ENCODE measurements at regions not wholly inside any gene's neighbourhood (a gene's known extent, or its start where the extent isn't known, plus 50 kb on each side); places are given as distances from the start of the nearest gene placed in this dataset.

DNA sequence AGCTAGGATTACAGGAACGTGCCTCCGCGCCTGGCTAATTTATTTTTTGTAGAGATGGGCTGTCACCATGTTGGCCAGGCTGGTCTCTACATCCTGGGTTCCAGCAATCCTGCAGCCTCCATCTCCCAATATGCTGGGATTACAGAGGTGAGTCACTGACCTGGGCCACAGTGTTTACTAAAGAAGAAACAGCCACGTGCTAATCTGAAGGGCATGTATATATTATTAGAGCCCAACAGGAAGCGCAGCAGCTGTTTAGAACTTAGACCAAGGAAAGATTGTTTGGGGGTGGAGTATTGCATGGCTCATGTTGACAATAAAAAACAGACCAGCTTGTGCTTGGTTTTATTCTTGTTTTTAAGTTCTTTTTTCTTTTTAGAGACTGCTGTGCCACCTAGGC is 60.2 kb downstream of the HAPSTR1 start:
- Mint-ChIP-seq H3K4me3 (ENCODE audit: low read depth, unreplicated experiment) (no peak overlapping the region), H3K27me3 (ENCODE audit: unreplicated experiment) (peaks cover 20% of the 10 kb centered on the region), H3K27ac (ENCODE audit: unreplicated experiment) (no peak overlapping the region), H3K36me3 (ENCODE audit: insufficient read depth, unreplicated experiment) (no peaks in the 10 kb centered on the region), H3K9me3 (ENCODE audit: low read depth, unreplicated experiment) (peaks cover 7% of the 10 kb centered on the region), H3K4me1 (ENCODE audit: low read depth, unreplicated experiment) (no peaks in the 10 kb centered on the region)
- CTCF ChIA-PET = interaction anchor here (0.6 to 1.8 kb wide), 4 partner anchors 12 to 975 kb away, joined by 3 to 5 read pairs (median 3); no protein-coding TSS in a partner anchor
- no TSS peak for BruUV-seq (replicated peaks)
- TF ChIP-seq, protein P1, sequence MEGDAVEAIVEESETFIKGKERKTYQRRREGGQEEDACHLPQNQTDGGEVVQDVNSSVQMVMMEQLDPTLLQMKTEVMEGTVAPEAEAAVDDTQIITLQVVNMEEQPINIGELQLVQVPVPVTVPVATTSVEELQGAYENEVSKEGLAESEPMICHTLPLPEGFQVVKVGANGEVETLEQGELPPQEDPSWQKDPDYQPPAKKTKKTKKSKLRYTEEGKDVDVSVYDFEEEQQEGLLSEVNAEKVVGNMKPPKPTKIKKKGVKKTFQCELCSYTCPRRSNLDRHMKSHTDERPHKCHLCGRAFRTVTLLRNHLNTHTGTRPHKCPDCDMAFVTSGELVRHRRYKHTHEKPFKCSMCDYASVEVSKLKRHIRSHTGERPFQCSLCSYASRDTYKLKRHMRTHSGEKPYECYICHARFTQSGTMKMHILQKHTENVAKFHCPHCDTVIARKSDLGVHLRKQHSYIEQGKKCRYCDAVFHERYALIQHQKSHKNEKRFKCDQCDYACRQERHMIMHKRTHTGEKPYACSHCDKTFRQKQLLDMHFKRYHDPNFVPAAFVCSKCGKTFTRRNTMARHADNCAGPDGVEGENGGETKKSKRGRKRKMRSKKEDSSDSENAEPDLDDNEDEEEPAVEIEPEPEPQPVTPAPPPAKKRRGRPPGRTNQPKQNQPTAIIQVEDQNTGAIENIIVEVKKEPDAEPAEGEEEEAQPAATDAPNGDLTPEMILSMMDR (IDR thresholded peaks at IDR 0.05; ENCODE audit: unreplicated experiment) = no peak
- no peak for DNase-seq
- intact Hi-C loops (cut with micrococcal nuclease; ENCODE audit: unreplicated experiment) = no loop called here

DNA sequence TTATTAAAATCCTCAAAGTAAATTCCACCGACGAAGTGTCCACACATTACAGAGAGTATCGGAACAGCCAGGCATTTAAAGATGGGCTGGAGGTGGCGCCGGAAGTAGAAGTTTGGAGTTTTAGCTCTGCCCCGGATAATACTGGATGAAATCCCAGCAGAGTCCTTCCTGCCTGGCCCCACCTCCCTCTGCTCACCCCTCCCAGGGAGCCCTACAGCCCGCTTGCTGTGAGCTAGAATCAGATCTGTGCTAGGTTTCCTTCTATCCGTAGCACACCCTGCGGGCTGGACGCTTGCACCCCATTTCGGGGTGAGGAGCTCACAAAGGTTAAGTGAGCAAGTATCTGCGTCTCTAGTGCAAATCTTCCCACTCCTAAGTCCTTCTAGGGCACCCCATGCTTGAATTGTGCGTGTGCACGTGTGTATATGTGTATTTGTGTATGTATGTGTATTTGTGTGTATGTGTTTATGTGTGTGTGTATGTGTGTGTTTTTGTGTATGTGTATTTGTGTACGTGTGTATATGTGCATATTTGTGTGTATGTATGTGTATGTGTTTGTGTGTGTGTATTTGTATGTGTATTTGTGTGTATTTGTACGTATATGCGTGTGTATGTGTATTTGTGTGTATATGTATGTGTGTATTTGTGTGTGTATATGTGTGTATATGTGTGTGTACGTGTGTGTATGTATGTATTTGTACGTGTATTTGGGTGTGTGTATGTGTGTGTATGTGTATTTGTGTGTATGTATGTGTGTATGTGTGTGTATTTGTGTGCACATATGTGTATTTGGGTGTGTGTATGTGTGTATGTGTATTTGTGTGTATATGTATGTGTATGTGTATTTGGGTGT is 61.4 kb downstream of the HAPSTR1 start:
- no peaks in the 10 kb centered on the region for H3K36me3 Mint-ChIP-seq (ENCODE audit: insufficient read depth, unreplicated experiment)
- no peak overlapping the region for H3K4me3 Mint-ChIP-seq (ENCODE audit: low read depth, unreplicated experiment)
- intact Hi-C loops (cut with micrococcal nuclease; ENCODE audit: unreplicated experiment) = no loop called here
- BruUV-seq (replicated peaks) = no TSS peak
- peaks cover 20% of the 10 kb centered on the region for H3K27me3 Mint-ChIP-seq (ENCODE audit: unreplicated experiment)
- no peak for DNase-seq
- peak overlapping the region; percentile 19 for H3K27ac Mint-ChIP-seq (ENCODE audit: unreplicated experiment)
- H3K4me1 Mint-ChIP-seq (ENCODE audit: low read depth, unreplicated experiment) = no peaks in the 10 kb centered on the region
- CTCF ChIA-PET = no interaction called here
- peaks cover 7% of the 10 kb centered on the region for H3K9me3 Mint-ChIP-seq (ENCODE audit: low read depth, unreplicated experiment)
- TF ChIP-seq, protein P1 (IDR thresholded peaks at IDR 0.05; ENCODE audit: unreplicated experiment) = no peak

DNA sequence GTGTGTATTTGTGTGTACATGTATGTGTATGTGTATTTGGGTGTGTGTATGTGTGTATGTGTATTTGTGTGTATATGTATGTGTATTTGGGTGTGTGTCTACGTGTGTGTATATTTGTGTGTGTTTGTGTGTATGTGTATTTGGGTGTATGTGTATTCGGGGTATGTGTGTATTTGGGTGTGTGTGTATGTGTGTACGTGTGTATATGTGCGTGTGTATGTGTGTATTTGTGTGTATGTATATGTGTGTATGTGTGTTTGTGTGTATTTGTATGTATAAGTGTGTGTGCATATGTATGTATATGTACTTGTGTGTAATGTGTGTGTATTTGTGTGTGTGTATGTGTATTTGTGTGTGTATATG is 62.0 kb downstream of the HAPSTR1 start:
- Mint-ChIP-seq H3K36me3 (ENCODE audit: insufficient read depth, unreplicated experiment) (no peaks in the 10 kb centered on the region), H3K9me3 (ENCODE audit: low read depth, unreplicated experiment) (peaks cover 7% of the 10 kb centered on the region), H3K27ac (ENCODE audit: unreplicated experiment) (no peak overlapping the region), H3K27me3 (ENCODE audit: unreplicated experiment) (peaks cover 20% of the 10 kb centered on the region), H3K4me1 (ENCODE audit: low read depth, unreplicated experiment) (no peaks in the 10 kb centered on the region), H3K4me3 (ENCODE audit: low read depth, unreplicated experiment) (no peak overlapping the region)
- intact Hi-C loops (cut with micrococcal nuclease; ENCODE audit: unreplicated experiment) = no loop called here
- TF ChIP-seq, protein P1 (IDR thresholded peaks at IDR 0.05; ENCODE audit: unreplicated experiment) = no peak
- no peak for DNase-seq
- no TSS peak for BruUV-seq (replicated peaks)
- CTCF ChIA-PET = no interaction called here

DNA sequence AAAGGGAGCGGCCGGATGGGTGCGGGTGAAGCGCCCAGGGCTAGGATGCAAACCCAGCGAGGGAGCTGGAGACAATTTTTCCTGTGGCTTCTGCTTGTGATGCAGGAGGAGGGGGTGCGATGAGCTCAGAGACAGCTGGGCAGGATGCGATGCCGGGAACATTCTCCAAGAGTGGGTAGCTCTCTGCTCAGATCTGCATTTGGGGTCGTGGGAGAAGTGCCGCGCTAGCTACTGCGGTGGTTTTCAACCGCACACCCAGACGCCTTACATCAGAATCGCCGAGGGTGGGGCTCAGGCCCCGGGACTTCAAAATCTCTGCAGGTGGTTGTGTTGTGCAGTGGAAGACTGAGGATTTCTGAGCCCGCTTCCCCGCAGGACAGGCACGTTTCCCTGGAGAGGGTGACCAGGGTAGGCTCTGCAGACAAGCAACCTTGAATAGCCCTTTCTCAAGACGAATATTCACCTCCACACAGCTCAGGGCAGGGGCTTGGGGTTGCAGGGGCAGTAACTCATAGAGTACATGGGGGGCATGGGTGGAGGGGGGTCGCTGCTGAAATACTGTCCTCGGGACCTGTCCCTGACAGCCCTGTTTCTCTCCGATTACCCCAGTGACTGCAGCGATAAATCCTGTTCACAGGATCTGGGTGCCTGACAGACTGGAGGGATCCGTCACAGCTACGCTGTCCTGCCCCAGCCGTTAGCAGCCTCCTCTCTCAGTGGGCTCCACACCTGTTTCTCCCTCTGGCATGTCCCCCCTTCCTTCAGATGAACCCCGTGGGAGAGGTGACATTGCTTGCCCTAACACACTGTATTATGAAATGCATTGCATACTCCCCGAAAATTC is 63.3 kb downstream of the HAPSTR1 start:
- Mint-ChIP-seq H3K4me3 (ENCODE audit: low read depth, unreplicated experiment) (no peak overlapping the region), H3K27ac (ENCODE audit: unreplicated experiment) (no peak overlapping the region), H3K36me3 (ENCODE audit: insufficient read depth, unreplicated experiment) (peaks cover 1% of the 10 kb centered on the region), H3K9me3 (ENCODE audit: low read depth, unreplicated experiment) (peaks cover 7% of the 10 kb centered on the region), H3K27me3 (ENCODE audit: unreplicated experiment) (peaks cover 20% of the 10 kb centered on the region), H3K4me1 (ENCODE audit: low read depth, unreplicated experiment) (no peaks in the 10 kb centered on the region)
- BruUV-seq (replicated peaks) = no TSS peak
- TF ChIP-seq, protein P1 (IDR thresholded peaks at IDR 0.05; ENCODE audit: unreplicated experiment) = no peak
- no peak for DNase-seq
- intact Hi-C loops (cut with micrococcal nuclease; ENCODE audit: unreplicated experiment) = no loop called here
- CTCF ChIA-PET = no interaction called here

All from Calu3 (cell line).